ENCODE measurements at regions not wholly inside any gene's neighbourhood (a gene's known extent, or its start where the extent isn't known, plus 50 kb on each side); places are given as distances from the start of the nearest gene placed in this dataset.

- CTCF ChIA-PET (ENCODE audit: partially characterized antibody) = no interaction called here
- FAIRE-seq = no peak
Measured at GRCh38 chr1:184294101-184294500, 92.7 kb upstream of the C1orf21 start.

More at GRCh38 chr1:184294101-184294500, 92.7 kb upstream of the C1orf21 start:
- H2BK12ac ChIP-seq (ENCODE audit: low read depth, low read length) = no peak overlapping the region
- no peak overlapping the region for H2BK5ac ChIP-seq (ENCODE audit: low read depth, low read length)
- no peak overlapping the region for H2BK20ac ChIP-seq (ENCODE audit: low read length)
- H4K5ac ChIP-seq (ENCODE audit: insufficient read length, low read depth, low read length) = no peak overlapping the region
- no peak overlapping the region for H2AK5ac ChIP-seq (ENCODE audit: low read depth, low read length)
- H2BK15ac ChIP-seq (ENCODE audit: low read length) = no peak overlapping the region
- no peak overlapping the region for H2AFZ ChIP-seq (ENCODE audit: low read length)
- H3K79me1 ChIP-seq (ENCODE audit: low read depth, low read length) = no peaks in the 10 kb centered on the region
- 94% methylated on average over 1 of the region's 1 CpG; no CpG with 5 or more reads in 1 of the 2 experiments for WGBS, 2 experiments (ENCODE audit: extremely low coverage in 1 of 2, insufficient coverage in 1 of 2, insufficient read length in 1 of 2, insufficient replicate concordance in 2 of 2, low coverage in 1 of 2, low lambda C conversion rate in 2 of 2, missing lambda C conversion rate in 1 of 2)
- no peak overlapping the region for H3K9ac ChIP-seq (replicated peaks in 1 of 4; ENCODE audit: extremely low read depth in 1 of 4, low read depth in 3 of 4, low read length in 3 of 4)
- no peak overlapping the region for H3K23ac ChIP-seq (ENCODE audit: insufficient read length)
- peaks cover 0 to 8% (median 6%) of the 10 kb centered on the region in 4 experiments; a peak in 4 of 7 replicates for H3K4me1 ChIP-seq (replicated peaks in 1 of 4; ENCODE audit: control insufficient read depth in 3 of 4, insufficient read depth in 4 of 4, low read length in 3 of 4)
- no peak overlapping the region for H3K4me3 ChIP-seq (ENCODE audit: extremely low read depth in 1 of 4, insufficient read depth in 2 of 4, low read depth in 3 of 4, low read length in 4 of 4)
- no peaks in the 10 kb centered on the region for H3K27me3 ChIP-seq (replicated peaks in 1 of 4; ENCODE audit: control insufficient read depth in 3 of 4, extremely low read depth in 1 of 4, insufficient read depth in 3 of 4, low read length in 3 of 4)
- H3K79me2 ChIP-seq (ENCODE audit: control insufficient read depth in 1 of 2, insufficient read depth in 2 of 2, low read length in 2 of 2) = no peaks in the 10 kb centered on the region
- no peak overlapping the region for H3K56ac ChIP-seq (replicated peaks; ENCODE audit: insufficient read length, low read depth, low read length)
- H4K8ac ChIP-seq (ENCODE audit: extremely low read depth, insufficient read depth, low read length) = no peak overlapping the region
- H4K20me1 ChIP-seq (replicated peaks in 1 of 2; ENCODE audit: control insufficient read depth in 1 of 2, insufficient read depth in 2 of 2, low read length in 2 of 2) = no peaks in the 10 kb centered on the region
- no peak overlapping the region for H2BK120ac ChIP-seq (replicated peaks; ENCODE audit: low read depth, low read length)
- H3K4me2 ChIP-seq (ENCODE audit: insufficient read depth in 1 of 2, low read depth in 2 of 2, low read length in 2 of 2) = no peak overlapping the region
- no peak overlapping the region for H3K18ac ChIP-seq (ENCODE audit: extremely low read depth, low read length)
- H3K23me2 ChIP-seq (ENCODE audit: low read depth, low read length) = no peaks in the 10 kb centered on the region
- TF ChIP-seq EGR1 (IDR thresholded peaks at IDR 0.05; ENCODE audit: borderline replicate concordance, low read depth, low read length) (no peak), FOSL1 (IDR thresholded peaks at IDR 0.05; ENCODE audit: insufficient read depth, low read depth, low read length) (no peak), BACH1 (IDR thresholded peaks at IDR 0.05; ENCODE audit: low read length) (no peak), MAFK (IDR thresholded peaks at IDR 0.05; ENCODE audit: low read depth, low read length) (no peak), RBBP5 (IDR thresholded peaks at IDR 0.05; ENCODE audit: borderline replicate concordance, low read depth, low read length) (no peak), KDM4A (IDR thresholded peaks at IDR 0.05; ENCODE audit: low read depth, low read length, severe bottlenecking) (no peak), POLR2A (IDR thresholded peaks at IDR 0.05; ENCODE audit: control extremely low read depth in 1 of 2, low read depth in 2 of 2, low read length in 2 of 2) (no peak), SIN3A (conservative IDR thresholded peaks at IDR 0.05 in 1 of 2, IDR thresholded peaks at IDR 0.05 in 1 of 2; ENCODE audit: low read depth in 1 of 2, low read length in 2 of 2) (no peak), SP4 (IDR thresholded peaks at IDR 0.05; ENCODE audit: low read length) (no peak), CBX5 (IDR thresholded peaks at IDR 0.05; ENCODE audit: low read depth, low read length) (no peak), TAF7 (optimal IDR thresholded peaks at IDR 0.05; ENCODE audit: borderline replicate concordance, low read depth, low read length) (no peak)
- H3K4ac ChIP-seq (replicated peaks; ENCODE audit: insufficient read length, low read depth, low read length) = no peak overlapping the region
- no peak overlapping the region for H3K27ac ChIP-seq (ENCODE audit: low read depth, low read length)
- peaks cover 0 to 4% (median 0%) of the 10 kb centered on the region in 4 experiments; a peak in 1 of 8 replicates for H3K36me3 ChIP-seq (ENCODE audit: control insufficient read depth in 2 of 4, insufficient read depth in 4 of 4, low read length in 3 of 4)
- POLR2A ChIA-PET (ENCODE audit: partially characterized antibody) = no interaction called here
- peaks cover 20 to 27% of the 10 kb centered on the region in 2 experiments for H3K9me3 ChIP-seq (ENCODE audit: insufficient read depth in 2 of 2, low read depth in 1 of 2, low read length in 1 of 2)
- DNase-seq (ENCODE audit: low read depth in 1 of 2, low spot score in 2 of 2) = no peak
- H3K14ac ChIP-seq (ENCODE audit: insufficient read length) = no peak overlapping the region
- no peak overlapping the region for H4K91ac ChIP-seq (replicated peaks; ENCODE audit: insufficient read length, low read length)
